Activated B cell treated with CpG ODN at 0.5 μM for 24 hours (primary cell): ENCODE measurements at regions not wholly inside any gene's neighbourhood (a gene's known extent, or its start where the extent isn't known, plus 50 kb on each side); places are given as distances from the start of the nearest gene placed in this dataset.
"Not testable (repeated sequence)": the region's sequence is repeated elsewhere in the genome, so short reads cannot be mapped to it uniquely, and the experiment has no call there.

ENCODE experiments used
- ATAC-seq: fragments of 200-7000 bp; cut with Tn5 transposase; one replicate; pipeline ENCODE4 v1.10.0; 2021; ENCODE audit warnings: low read depth, mild to moderate bottlenecking, moderate library complexity
- CTCF ChIA-PET: fragments of 350-600 bp; sonication (Branson Sonifier 250); formaldehyde crosslinking; loops from one replicate; lab custom pipeline; 2021; ENCODE audit warnings: antibody characterized with exemption; lab: Charles Lee
- POLR2A ChIA-PET: fragments of 350-600 bp; sonication (Branson Sonifier 250); formaldehyde crosslinking; loops from one replicate; lab custom pipeline; 2021; ENCODE audit warnings: antibody characterized with exemption; lab: Charles Lee
- DNase-seq: peaks from one replicate; pipeline ENCODE4 v3.0.0; 2022
- H3K27ac Mint-ChIP-seq: one replicate; pipeline ENCODE4 v1.8.0; 2020; ENCODE audit warnings: mixed read lengths
- H3K27me3 Mint-ChIP-seq: one replicate; pipeline ENCODE4 v1.8.0; 2021; ENCODE audit warnings: mixed read lengths
- H3K36me3 Mint-ChIP-seq: one replicate; pipeline ENCODE4 v1.8.0; 2021; ENCODE audit warnings: low read depth, mixed read lengths
- H3K4me1 Mint-ChIP-seq: one replicate; pipeline ENCODE4 v1.8.0; 2021; ENCODE audit warnings: mixed read lengths
- H3K4me3 Mint-ChIP-seq: one replicate; pipeline ENCODE4 v1.8.0; 2020; ENCODE audit warnings: mild to moderate bottlenecking, mixed read lengths
- H3K9me3 Mint-ChIP-seq: one replicate; pipeline ENCODE4 v1.8.0; 2020; ENCODE audit warnings: mixed read lengths
- intact Hi-C: fragments of 100-400 bp; cut with micrococcal nuclease; formaldehyde crosslinking; loops from one replicate; pipeline ENCODE4 v1.15.1; 2024
- TF ChIP-seq, protein P1 (sequence below): fragments of 200-600 bp; IDR thresholded peaks from one replicate; pipeline ENCODE4 v1.8.0; 2022; ENCODE audit warnings: antibody characterized with exemption, mild to moderate bottlenecking

DNA sequence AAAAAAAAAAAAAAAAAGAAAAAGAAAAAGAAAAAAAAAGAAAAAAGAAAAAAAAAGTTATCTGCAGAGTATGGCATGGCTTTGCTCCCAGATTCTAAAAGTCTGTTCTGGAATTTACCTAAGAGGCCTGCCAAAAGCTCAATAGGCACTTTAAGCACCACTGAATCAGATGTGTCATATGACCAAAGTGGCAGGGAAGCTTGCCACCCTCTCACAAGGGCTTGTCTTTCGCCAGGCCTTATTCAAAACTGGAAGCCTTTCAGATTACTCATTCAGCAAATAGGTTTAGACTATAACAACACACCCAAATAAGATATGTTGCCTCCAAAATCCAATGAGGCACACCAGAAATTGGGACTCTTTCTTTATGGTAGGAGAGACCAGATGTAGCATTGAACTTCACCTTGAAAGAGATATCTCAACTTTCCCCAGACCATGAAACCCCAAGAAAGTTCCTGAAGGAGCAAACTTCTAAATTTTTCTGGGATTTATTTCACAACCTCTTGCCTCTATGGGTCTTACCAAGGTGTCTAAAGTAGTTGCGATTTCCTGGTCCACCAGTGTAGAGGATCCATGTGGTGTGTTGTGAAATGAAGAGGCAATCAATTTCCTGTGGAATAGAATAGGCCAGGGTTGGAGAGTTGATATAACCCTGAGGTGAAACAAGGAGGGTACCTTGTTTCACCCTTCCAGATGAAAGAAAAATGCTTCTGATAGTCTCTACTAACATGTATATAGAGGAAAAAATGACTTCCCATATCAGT is 218.8 kb downstream of the DAD1 start:
- intact Hi-C loops, result no loop called here
- Mint-ChIP-seq H3K27me3 (peaks cover 9% of the 10 kb centered on the region), H3K4me1 (no peaks in the 10 kb centered on the region), H3K36me3 (no peaks in the 10 kb centered on the region), H3K4me3 (no peak overlapping the region), H3K9me3 (no peaks in the 10 kb centered on the region), H3K27ac (no peak overlapping the region)
- ChIA-PET POLR2A (no interaction called here), CTCF (interaction anchor here (1.8 to 5.2 kb wide), 2 partner anchors 50 to 51 kb away, joined by 7 to 88 read pairs; no protein-coding TSS in a partner anchor)
- ATAC-seq (no peak), DNase-seq (no peak)
- TF ChIP-seq, protein P1, sequence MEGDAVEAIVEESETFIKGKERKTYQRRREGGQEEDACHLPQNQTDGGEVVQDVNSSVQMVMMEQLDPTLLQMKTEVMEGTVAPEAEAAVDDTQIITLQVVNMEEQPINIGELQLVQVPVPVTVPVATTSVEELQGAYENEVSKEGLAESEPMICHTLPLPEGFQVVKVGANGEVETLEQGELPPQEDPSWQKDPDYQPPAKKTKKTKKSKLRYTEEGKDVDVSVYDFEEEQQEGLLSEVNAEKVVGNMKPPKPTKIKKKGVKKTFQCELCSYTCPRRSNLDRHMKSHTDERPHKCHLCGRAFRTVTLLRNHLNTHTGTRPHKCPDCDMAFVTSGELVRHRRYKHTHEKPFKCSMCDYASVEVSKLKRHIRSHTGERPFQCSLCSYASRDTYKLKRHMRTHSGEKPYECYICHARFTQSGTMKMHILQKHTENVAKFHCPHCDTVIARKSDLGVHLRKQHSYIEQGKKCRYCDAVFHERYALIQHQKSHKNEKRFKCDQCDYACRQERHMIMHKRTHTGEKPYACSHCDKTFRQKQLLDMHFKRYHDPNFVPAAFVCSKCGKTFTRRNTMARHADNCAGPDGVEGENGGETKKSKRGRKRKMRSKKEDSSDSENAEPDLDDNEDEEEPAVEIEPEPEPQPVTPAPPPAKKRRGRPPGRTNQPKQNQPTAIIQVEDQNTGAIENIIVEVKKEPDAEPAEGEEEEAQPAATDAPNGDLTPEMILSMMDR, result no peak

DNA sequence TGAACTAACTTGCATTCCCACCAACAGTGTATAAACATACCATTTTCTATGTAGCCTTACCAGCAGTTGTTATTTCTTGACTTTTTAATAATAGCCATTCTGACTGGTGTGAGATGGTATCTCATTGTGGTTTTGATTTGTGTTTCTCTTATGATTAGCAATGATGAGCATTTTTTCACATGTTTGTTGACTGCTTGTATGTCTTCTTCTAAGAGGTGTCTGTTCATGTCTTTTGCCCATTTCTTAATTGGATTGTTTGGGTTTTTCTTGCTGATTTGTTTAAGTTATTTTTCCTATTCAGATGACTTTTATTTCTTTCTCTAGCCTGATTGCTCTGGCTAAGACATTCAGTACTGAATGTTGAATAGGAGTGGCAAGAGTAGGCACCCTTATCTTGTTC is 230.3 kb downstream of the DAD1 start:
- H3K9me3 Mint-ChIP-seq, result peaks cover 11% of the 10 kb centered on the region
- H3K4me3 Mint-ChIP-seq, result no peak overlapping the region
- intact Hi-C loops, result no loop called here
- no peaks in the 10 kb centered on the region for H3K36me3 Mint-ChIP-seq
- H3K27ac Mint-ChIP-seq, result no peak overlapping the region
- ChIA-PET POLR2A (no interaction called here), CTCF (no interaction called here)
- H3K27me3 Mint-ChIP-seq, result peaks cover 29% of the 10 kb centered on the region
- ATAC-seq (no peak), DNase-seq (no peak)
- H3K4me1 Mint-ChIP-seq, result no peaks in the 10 kb centered on the region
- TF ChIP-seq, protein P1, result no peak

DNA sequence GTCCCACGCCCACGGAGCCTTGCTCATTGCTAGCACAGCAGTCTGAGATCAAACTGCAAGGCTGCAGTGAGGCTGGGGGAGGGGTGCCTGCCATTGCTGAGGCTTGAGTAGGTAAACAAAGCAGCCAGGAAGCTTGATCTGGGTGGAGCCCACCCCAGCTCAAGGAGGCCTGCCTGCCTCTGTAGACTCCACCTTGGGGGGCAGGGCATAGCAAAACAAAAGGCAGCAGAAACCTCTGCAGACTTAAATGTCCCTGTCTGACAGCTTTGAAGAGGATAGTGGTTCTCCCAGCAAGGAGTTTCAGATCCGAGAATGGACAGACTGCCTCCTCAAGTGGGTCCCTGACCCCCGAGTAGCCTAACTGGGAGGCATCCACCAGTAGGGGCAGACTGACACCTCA is 239.7 kb downstream of the DAD1 start:
- intact Hi-C loops, DNase-seq, ATAC-seq, H3K4me3 Mint-ChIP-seq, H3K4me1 Mint-ChIP-seq, POLR2A ChIA-PET, CTCF ChIA-PET, H3K36me3 Mint-ChIP-seq, H3K27ac Mint-ChIP-seq: not testable (repeated sequence)
- H3K9me3 Mint-ChIP-seq, result peaks cover 20% of the 10 kb centered on the region
- peaks cover 40% of the 10 kb centered on the region for H3K27me3 Mint-ChIP-seq

DNA sequence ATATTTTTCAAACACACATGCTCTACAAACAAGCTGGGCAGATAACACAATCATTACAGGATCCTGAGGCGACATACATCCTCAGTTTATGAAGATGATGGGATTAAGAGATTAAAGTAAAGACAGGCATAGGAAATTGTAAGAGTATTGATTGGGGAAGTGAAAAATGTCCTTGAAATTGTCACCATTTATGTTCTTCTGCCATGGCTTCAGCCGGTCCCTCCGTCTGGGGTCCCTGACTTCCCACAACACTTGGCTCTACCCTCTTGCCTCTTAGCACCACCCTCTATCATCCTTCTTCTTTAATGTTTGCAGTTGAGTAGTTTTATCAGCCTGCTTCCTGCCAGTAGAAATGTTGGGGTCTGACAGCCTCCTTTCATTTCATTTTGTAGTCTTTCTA is 244.4 kb downstream of the DAD1 start:
- Mint-ChIP-seq H3K9me3 (peaks cover 29% of the 10 kb centered on the region), H3K27me3 (peaks cover 28% of the 10 kb centered on the region), H3K4me3 (no peak overlapping the region), H3K36me3 (peaks cover 2% of the 10 kb centered on the region), H3K27ac (no peak overlapping the region), H3K4me1 (peaks cover 3% of the 10 kb centered on the region)
- ChIA-PET CTCF (no interaction called here), POLR2A (no interaction called here)
- DNase-seq (no peak), ATAC-seq (no peak)
- TF ChIP-seq, protein P1, result no peak
- intact Hi-C loops, result no loop called here

DNA sequence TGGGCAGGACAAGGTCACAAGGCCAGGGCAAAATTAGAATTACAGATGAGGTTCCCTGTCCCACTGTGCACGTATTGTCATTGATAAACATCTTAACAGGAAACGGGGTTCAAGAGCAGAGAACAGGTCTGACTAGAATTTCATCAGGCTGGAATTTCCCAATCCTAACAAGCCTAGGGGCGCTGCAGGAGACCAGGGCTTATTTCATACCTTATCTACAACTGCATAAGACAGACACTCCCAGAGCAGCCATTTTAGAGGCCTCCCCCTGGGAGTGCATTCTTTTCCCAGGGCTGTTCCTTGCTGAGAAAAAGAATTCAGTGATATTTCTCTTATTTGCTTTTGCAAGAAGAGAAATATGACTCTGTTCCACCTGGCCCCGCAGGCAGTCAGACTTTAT is 244.8 kb downstream of the DAD1 start:
- DNase-seq, H3K27ac Mint-ChIP-seq, H3K36me3 Mint-ChIP-seq, ATAC-seq, intact Hi-C loops, POLR2A ChIA-PET, H3K4me1 Mint-ChIP-seq, H3K4me3 Mint-ChIP-seq: not testable (repeated sequence)
- CTCF ChIA-PET, result interaction anchor here (0.6 kb wide), 1 partner anchor 918 kb away, joined by 3 read pairs; no protein-coding TSS in a partner anchor
- H3K9me3 Mint-ChIP-seq, result peaks cover 29% of the 10 kb centered on the region
- peaks cover 28% of the 10 kb centered on the region for H3K27me3 Mint-ChIP-seq

DNA sequence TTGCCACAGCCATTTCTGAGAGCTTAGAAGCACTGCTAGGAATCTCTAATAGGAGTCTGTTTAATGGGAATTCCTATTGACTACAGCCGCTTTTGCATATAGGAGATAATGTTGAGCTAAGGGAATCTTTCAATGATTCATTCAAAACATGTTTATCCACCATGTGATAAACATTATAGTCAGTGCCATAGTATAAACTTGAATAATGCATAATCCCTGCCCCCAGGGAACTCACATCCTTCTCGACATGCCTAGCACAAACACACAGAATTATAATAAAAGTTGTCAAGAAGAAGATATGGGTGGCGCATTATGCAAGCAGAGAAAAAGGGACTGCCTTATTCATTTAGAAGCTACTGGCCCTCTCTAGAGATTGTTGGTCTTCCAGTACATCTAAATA is 248.0 kb downstream of the DAD1 start:
- no peak for DNase-seq
- TF ChIP-seq, protein P1, result no peak
- POLR2A ChIA-PET, result no interaction called here
- Mint-ChIP-seq H3K4me1 (no peaks in the 10 kb centered on the region), H3K4me3 (no peak overlapping the region), H3K27ac (no peak overlapping the region), H3K36me3 (peaks cover 2% of the 10 kb centered on the region), H3K27me3 (peaks cover 11% of the 10 kb centered on the region), H3K9me3 (peaks cover 27% of the 10 kb centered on the region)
- CTCF ChIA-PET, result no interaction called here
- ATAC-seq, result no peak
- intact Hi-C loops, result no loop called here
